Duodenal mucosa (tissue), 2 donors: ENCODE measurements at regions not wholly inside any gene's neighbourhood (a gene's known extent, or its start where the extent isn't known, plus 50 kb on each side); places are given as distances from the start of the nearest gene placed in this dataset.
"Not testable (repeated sequence)": the region's sequence is repeated elsewhere in the genome, so short reads cannot be mapped to it uniquely, and the experiment has no call there.

Experiments used
- H3K27ac ChIP-seq: one replicate; pipeline ENCODE4 v1.7.0; 2013; ENCODE audit warnings: low read depth, low read length
- H3K27me3 ChIP-seq, 2 donors: one replicate each; pipeline ENCODE4 v1.7.0; 2013; ENCODE audit warnings: low read length in 2 of 2, control low read depth in 1 of 2; ENCODE audit not compliant: insufficient read depth in 2 of 2, control insufficient read depth in 1 of 2
- H3K36me3 ChIP-seq, 2 donors: one replicate each; pipeline ENCODE4 v1.7.0; 2013; ENCODE audit warnings: low read length in 2 of 2, control low read depth in 1 of 2; ENCODE audit not compliant: insufficient read depth in 2 of 2, control insufficient read depth in 1 of 2
- H3K4me1 ChIP-seq, 2 donors: one replicate each; pipeline ENCODE4 v1.7.0; 2013; ENCODE audit warnings: low read length in 2 of 2, control low read depth in 1 of 2; ENCODE audit not compliant: insufficient read depth in 2 of 2, control insufficient read depth in 1 of 2
- H3K4me3 ChIP-seq, 2 donors: one replicate each; pipeline ENCODE4 v1.7.0; 2013; ENCODE audit warnings: low read length in 2 of 2, low read depth in 1 of 2
- H3K9ac ChIP-seq, 2 donors: one replicate each; pipeline ENCODE4 v1.7.0; 2013; ENCODE audit warnings: low read length in 2 of 2, low read depth in 1 of 2
- H3K9me3 ChIP-seq, 2 donors: one replicate each; pipeline ENCODE4 v1.7.0; 2013; ENCODE audit warnings: low read length in 2 of 2, control low read depth in 1 of 2; ENCODE audit not compliant: control insufficient read depth in 1 of 2

- no peaks in the 10 kb centered on the region for H3K4me1 ChIP-seq
- H3K27ac ChIP-seq = no peak overlapping the region
- no peak overlapping the region for H3K4me3 ChIP-seq
- no peak overlapping the region for H3K9ac ChIP-seq
- no peaks in the 10 kb centered on the region for H3K36me3 ChIP-seq
- no peaks in the 10 kb centered on the region for H3K9me3 ChIP-seq
- H3K27me3 ChIP-seq = peaks cover 0 to 3% of the 10 kb centered on the region in 2 donors
Measured at GRCh38 chr17:69669441-69670178, 255.1 kb downstream of the MAP2K6 start.

DNA sequence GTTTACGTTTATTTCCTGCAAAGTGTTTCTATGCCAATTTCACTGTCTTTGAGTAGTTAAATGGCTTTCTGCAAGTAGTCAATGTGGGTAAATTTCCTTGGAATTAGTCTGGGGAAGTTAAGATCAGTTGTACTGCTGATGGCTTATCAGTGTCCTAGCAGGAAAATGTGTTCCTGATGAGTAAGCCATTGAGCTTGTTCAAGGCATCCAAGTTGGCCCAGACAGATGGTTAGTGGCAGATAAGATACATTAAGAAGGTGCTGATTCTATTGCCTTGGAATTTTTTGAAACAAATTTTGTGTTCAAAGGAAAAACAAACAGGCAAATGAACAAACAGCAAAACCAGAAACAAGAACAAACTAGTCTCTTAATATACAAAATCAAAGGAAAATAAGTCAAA, 258.4 kb downstream of the MAP2K6 start:
- Histone ChIP-seq H3K27me3 (peaks cover 0 to 3% of the 10 kb centered on the region in 2 donors), H3K9ac (no peak overlapping the region)

DNA sequence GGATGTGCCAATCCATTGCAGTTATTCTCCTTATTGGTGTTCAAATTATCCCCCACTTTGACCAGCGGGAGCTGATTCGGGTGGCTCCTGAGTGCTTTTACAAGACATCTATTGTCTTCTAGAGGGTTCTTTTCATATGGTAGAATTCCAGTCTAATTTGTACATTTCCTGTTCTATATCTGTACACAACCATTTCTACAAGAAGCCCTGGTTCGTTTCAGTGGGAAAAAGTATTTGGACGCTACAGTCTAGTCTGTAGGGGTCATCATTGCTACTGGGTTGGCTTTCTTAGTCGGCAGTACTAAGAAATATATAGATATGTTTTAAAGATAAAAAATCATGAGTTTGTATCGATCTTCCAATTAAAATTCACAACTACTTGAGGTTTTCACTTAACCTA, 262.6 kb downstream of the MAP2K6 start:
- Histone ChIP-seq H3K4me3 (no peak overlapping the region), H3K4me1 (no peaks in the 10 kb centered on the region), H3K9me3 (no peaks in the 10 kb centered on the region), H3K36me3 (no peaks in the 10 kb centered on the region), H3K27ac (no peak overlapping the region), H3K9ac (no peak overlapping the region), H3K27me3 (peaks cover 0 to 4% of the 10 kb centered on the region in 2 donors)

More for the DNA sequence above, 258.4 kb downstream of the MAP2K6 start:
- Histone ChIP-seq H3K4me3 (no peak overlapping the region), H3K27ac (no peak overlapping the region), H3K4me1 (no peaks in the 10 kb centered on the region), H3K36me3 (no peaks in the 10 kb centered on the region), H3K9me3 (no peaks in the 10 kb centered on the region)

DNA sequence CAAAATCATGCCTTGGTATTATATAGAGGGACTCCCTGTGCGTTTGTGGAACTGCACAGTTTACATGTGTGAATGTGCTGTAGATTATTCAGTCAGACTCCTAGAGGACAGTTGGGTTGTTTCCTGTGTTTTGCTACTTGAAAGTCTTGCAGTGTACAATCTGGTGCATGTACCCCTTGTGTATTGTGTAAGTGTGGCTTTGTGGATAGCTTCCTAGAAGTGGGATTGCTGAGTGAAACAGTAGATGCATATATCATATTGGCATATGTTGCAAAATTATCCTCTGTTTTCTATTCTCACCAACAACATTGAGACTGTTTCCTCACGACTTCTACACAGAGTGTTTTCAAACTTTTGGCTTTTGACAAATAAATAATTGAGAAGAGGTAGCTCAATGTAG, 263.7 kb downstream of the MAP2K6 start:
- Histone ChIP-seq H3K36me3 (no peaks in the 10 kb centered on the region), H3K9ac (no peak overlapping the region), H3K4me3 (no peak overlapping the region), H3K27ac (no peak overlapping the region), H3K27me3 (peaks cover 0 to 4% of the 10 kb centered on the region in 2 donors), H3K9me3 (no peaks in the 10 kb centered on the region), H3K4me1 (no peaks in the 10 kb centered on the region)

DNA sequence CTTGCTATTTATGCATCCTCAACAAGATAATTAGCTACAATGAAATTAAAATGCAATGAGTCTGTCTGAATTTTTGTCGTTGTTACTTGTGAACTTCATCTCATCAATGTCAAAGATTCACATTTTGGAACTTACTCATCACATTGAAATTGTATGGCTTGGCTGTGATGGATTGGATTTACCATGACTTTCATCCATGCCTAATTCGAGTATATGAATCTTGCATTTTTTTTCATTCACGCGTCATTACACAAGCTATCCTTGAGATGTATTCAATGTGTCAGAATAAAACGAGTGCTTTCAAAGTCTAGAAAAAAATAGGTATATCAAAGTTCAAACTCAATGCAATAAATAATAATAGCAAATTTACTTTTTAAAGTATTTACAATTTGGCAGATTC, 265.3 kb downstream of the MAP2K6 start:
- no peak overlapping the region for H3K9ac ChIP-seq
- H3K27ac ChIP-seq = no peak overlapping the region
- H3K9me3 ChIP-seq = no peaks in the 10 kb centered on the region
- H3K27me3 ChIP-seq = peaks cover 0 to 4% of the 10 kb centered on the region in 2 donors
- H3K4me3 ChIP-seq = no peak overlapping the region
- H3K4me1 ChIP-seq = no peaks in the 10 kb centered on the region
- H3K36me3 ChIP-seq = no peaks in the 10 kb centered on the region

- H3K36me3 ChIP-seq = no peaks in the 10 kb centered on the region
- peaks cover 0 to 2% of the 10 kb centered on the region in 2 donors for H3K27me3 ChIP-seq
- peaks cover 0 to 7% of the 10 kb centered on the region in 2 donors for H3K9me3 ChIP-seq
- H3K9ac ChIP-seq = no peak overlapping the region
- no peaks in the 10 kb centered on the region for H3K4me1 ChIP-seq
- H3K27ac ChIP-seq = no peak overlapping the region
- H3K4me3 ChIP-seq = no peak overlapping the region
Measured at GRCh38 chr17:69684251-69684650, 269.8 kb downstream of the MAP2K6 start.

DNA sequence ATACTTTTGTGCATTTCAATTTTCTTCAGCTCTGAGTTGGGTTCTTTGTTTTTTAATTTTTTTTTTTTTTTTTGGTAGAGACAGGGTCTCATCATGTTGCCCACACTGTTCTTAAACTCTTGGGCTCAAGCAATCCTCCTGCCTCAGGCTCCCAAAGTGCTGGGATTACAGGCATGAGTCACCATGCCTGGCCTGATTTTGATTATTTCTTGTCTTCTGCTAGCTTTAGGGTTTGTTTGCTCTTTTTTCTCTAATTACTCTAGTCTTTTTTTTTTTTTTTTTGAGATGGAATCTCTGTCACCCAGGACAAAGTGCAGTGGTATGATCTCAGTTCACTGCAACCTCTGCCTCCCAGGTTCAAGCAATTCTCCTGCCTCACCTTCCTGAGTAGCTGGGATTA, 270.7 kb downstream of the MAP2K6 start:
- not testable (repeated sequence) for H3K4me3 ChIP-seq

GRCh38 chr17:69690531-69690930, 276.0 kb downstream of the MAP2K6 start:
- no peak overlapping the region for H3K27ac ChIP-seq
- H3K4me1 ChIP-seq = no peaks in the 10 kb centered on the region
- no peaks in the 10 kb centered on the region for H3K36me3 ChIP-seq
- no peak overlapping the region for H3K9ac ChIP-seq
- peaks cover 0 to 2% of the 10 kb centered on the region in 2 donors for H3K27me3 ChIP-seq
- peaks cover 0 to 7% of the 10 kb centered on the region in 2 donors for H3K9me3 ChIP-seq
- no peak overlapping the region for H3K4me3 ChIP-seq

More for the DNA sequence above, 270.7 kb downstream of the MAP2K6 start:
- H3K9ac ChIP-seq, H3K9me3 ChIP-seq, H3K27ac ChIP-seq, H3K4me1 ChIP-seq, H3K27me3 ChIP-seq, H3K36me3 ChIP-seq: not testable (repeated sequence)

GRCh38 chr17:69692171-69692570, 277.7 kb downstream of the MAP2K6 start:
- Histone ChIP-seq H3K4me3 (no peak overlapping the region), H3K27ac (no peak overlapping the region), H3K4me1 (no peaks in the 10 kb centered on the region)

DNA sequence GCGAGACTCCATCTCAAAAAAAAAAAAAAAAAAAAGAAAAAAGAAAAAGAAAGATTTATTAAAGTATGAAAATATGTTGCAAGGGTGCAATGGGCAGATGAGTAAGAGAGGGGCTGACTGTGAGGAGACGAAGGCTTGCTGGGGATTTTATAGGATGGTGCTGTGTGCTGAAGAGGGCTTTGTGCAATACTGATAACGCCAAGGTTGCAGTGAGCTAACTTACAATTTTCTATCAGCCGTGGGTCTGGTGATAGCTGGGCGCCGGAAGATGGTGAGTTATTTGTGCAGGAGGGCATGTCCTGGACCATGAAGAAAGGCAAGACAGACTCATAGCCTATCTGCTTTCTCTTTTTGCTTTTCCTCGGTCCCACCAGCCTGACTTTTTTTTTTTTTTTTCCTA, 281.1 kb downstream of the MAP2K6 start:
- H3K4me1 ChIP-seq = no peaks in the 10 kb centered on the region
- peaks cover 4 to 21% of the 10 kb centered on the region in 2 donors for H3K9me3 ChIP-seq

More at GRCh38 chr17:69692171-69692570, 277.7 kb downstream of the MAP2K6 start:
- Histone ChIP-seq H3K36me3 (no peaks in the 10 kb centered on the region), H3K9ac (no peak overlapping the region), H3K9me3 (no peaks in the 10 kb centered on the region), H3K27me3 (peaks cover 0 to 2% of the 10 kb centered on the region in 2 donors)

More for the DNA sequence above, 281.1 kb downstream of the MAP2K6 start:
- Histone ChIP-seq H3K27me3 (no peaks in the 10 kb centered on the region), H3K9ac (no peak overlapping the region), H3K36me3 (no peaks in the 10 kb centered on the region), H3K4me3 (no peak overlapping the region), H3K27ac (no peak overlapping the region)
